HG03175 (cell line): ENCODE measurements at regions not wholly inside any gene's neighbourhood (a gene's known extent, or its start where the extent isn't known, plus 50 kb on each side); places are given as distances from the start of the nearest gene placed in this dataset.

Experiments
- ATAC-seq: cut with Tn5 transposase; IDR thresholded peaks from one replicate; pipeline ENCODE4 v1.9.1; 2021; ENCODE audit warnings: mild to moderate bottlenecking, moderate library complexity; ENCODE audit not compliant: unreplicated experiment

DNA sequence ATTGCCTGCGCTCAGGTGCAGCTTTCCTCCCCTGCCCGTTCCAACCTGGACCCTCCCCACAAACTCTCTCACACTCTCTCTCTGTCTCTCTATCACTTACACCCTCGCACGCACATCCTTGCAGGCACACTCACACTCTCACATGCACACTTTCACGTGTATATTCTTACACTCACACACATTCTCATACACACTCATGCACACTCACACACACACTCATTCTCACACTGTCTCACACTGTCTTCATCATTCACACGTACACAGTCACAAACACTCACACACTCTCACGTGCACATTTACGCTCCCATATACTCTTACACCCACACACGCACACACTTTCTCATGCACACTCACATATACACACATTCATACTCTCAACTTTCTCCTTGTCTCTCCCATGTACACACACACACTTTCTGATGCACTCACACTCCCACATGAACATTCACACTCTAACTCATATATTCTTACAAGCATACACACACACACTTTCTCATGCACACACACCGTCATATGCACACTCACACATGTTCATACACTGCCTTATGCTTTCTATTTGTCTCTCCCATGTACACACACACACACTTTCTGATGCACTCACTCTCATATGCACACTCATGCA is 229.3 kb downstream of the SNX18 start:
- no peak for ATAC-seq

DNA sequence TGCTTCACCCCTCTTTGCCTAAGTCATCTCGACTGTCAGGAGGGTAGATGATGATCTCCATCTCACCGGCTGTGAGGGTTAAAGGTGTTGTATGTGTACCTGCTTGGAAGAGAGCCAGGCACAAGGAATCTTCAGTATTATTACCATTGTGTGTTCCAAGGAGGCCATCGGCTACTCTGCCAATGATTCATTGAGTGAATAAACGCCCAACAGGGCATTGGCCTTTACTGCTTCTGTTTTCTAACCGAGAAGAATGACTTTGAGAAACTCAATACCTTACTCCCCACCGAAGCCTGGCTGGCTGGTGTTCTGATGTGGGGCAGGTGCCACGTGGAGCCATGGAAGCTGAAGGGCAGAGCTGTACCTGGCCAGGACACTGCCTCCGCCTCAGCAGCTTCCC is 228.8 kb downstream of the SNX18 start:
- ATAC-seq = no peak

DNA sequence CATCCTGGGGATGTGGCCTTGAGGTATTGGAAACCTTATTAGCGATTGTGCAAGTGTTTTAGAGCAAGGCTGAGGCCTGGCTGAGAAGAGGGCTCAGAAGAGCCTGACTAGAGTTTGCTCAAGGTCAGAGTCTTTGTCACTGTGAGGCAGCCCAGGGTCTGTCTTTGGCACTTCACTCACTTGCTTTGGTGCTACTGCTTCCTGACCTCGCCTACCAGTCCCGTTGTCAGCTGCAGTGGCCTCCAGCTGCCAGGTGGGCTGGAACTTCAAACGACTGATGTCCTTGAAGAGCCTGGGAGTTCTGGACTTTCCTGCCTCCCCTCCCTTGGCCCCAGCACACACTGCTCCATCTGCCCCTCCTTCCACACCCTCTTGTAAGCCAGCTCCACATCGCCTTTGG is 228.0 kb downstream of the SNX18 start:
- ATAC-seq = no peak

DNA sequence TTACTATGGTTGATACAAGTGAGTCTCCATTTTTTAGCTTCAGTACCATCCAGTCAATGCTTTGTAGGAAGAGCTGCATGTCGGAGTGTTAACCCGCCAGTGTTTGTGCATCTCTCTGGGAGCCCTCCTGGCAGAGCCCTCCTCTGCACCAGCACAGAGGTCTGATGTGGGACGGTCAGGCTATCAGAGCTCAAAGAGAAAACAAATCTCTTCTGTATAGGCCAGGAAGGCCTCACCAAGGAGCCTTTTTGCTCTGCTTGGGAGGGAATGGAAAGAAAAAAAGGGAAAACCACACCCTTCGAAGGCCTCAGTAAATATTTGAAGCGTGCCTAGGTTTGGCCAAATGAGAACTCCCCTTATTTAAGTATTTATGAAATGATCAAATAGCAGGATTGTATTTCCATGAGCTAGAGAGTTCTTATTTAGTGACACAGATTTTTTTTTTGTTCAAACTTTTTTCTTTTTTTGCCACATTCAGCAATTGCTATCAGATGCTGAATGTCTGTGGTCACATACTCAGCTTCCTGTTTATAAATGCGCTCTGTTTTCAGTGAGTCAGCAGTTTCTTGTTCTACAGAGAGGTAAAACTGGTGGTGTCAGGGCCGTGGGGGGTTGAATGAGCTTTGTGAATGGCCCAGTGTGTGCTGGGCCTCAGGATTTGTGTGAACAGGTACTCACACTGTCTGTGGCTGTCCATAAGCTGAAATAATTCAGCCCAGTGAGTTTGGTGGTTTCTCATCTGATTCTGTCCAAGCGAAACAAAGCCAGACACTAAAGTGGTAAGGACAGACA is 226.6 kb downstream of the SNX18 start:
- ATAC-seq = peak; percentile 65

DNA sequence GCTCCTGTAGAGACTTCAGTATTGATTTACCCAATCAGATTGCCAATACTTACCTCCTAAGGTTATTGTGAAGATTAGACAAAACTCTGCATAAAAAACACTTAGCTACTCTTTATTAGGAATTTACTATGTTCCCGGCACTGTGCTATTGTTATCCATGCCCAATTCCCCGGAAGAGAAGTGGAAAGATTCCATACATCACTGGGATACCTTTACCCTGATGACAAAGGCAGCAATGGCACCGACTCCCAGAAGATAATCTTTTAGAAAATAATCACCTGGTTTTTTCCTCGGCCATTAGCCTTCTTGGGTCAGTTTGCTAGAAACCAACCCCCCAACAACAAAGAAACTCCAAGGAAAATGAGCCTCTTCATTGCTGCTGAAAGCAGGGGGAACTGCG is 226.0 kb downstream of the SNX18 start:
- no peak for ATAC-seq

DNA sequence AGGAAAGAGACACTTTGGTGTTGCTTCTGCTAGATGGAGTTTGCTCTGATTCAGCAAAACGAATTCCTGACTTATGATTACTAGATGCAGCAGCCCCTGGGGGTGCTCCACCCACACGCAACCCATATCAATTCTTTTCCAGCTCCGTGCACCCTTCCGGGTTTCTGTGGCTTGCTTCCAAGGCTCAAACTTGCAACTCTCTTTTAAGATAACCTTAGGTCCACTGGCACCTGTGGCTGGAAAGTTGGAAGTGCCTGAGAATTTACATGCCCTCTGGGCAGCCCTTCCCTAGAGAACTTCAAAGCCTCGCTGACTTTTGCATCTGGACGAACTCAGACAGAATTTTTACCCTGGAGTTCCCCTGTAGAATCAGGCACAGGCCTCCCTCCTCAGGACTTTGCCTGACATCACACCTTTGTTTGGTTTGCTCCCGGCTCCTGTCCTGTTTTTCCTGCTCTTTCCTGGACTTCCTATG is 224.9 kb downstream of the SNX18 start:
- ATAC-seq = no peak

DNA sequence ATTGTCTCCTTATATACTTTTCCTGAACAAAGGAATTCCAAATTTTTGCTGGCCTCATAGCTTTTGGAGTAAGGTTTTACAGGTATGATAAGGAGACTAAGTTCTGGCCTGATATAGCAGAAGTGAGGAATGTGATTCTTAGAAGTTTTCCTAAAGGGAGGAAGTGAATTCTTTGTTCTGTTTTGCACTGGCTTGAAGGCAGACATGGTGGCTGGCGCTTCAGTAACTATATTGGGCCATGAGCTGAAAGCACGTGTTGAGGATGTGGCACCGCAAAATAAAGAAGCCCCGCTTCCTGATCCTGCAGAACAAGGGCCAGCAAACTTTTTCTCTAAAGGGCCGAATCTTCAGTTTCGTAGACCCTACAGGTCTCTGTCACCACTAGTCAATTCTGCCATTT is 224.2 kb downstream of the SNX18 start:
- no peak for ATAC-seq

DNA sequence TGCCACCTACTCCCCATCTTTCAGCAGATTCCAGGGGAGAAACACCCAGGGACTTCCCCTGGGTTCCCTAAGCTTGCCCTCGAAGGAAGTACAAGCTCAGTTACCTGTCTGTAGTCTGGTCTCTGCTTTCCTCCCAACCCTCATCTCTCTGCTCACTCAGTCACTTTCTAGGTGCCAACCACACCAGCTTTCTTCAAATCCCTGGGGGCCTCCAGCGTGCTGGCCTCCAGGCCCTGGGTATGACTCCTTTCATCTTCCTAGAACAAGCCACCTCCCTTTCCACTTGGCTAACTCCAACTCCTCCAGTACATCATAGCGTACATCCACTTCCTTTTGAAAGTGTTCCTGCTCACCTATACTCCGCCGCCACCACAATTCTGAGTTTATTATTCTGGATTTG is 222.6 kb downstream of the SNX18 start:
- ATAC-seq = no peak

DNA sequence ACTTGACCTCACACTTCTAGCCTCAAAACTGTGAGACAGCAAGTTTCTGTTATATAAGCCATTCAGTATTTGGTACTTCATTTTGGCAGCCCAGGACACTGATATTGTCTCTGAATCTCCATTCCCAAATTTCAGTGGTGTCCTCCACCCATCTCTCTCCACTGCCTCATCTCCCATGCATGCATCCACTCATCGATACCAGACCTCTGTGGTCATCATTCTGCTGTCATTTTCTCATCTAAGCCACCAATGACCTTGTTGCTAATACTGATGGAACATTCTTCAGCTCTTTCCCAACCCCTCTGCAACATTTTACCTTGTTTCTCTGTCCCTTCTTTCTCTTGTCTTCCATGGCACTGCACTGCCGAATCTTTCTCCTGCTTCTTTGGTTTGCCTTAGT is 221.8 kb downstream of the SNX18 start:
- no peak for ATAC-seq

DNA sequence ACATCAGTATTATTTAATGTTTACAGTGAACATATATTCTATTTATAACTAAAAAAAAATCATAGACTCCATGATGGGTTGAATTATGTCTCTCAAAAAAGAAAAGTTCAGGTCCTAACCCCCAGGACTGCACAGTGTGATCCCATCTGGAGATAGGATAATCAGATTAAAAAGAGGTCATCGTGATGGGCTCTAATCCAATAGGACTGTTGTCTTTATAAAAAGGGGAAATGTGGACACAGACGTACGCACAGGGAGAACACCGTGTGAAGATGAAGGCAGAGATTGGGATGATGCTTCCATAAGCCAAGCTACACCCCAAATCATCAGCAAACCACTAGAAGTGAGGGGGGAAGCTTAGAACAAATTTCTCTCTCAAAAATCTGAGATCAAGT is 221.4 kb downstream of the SNX18 start:
- no peak for ATAC-seq

DNA sequence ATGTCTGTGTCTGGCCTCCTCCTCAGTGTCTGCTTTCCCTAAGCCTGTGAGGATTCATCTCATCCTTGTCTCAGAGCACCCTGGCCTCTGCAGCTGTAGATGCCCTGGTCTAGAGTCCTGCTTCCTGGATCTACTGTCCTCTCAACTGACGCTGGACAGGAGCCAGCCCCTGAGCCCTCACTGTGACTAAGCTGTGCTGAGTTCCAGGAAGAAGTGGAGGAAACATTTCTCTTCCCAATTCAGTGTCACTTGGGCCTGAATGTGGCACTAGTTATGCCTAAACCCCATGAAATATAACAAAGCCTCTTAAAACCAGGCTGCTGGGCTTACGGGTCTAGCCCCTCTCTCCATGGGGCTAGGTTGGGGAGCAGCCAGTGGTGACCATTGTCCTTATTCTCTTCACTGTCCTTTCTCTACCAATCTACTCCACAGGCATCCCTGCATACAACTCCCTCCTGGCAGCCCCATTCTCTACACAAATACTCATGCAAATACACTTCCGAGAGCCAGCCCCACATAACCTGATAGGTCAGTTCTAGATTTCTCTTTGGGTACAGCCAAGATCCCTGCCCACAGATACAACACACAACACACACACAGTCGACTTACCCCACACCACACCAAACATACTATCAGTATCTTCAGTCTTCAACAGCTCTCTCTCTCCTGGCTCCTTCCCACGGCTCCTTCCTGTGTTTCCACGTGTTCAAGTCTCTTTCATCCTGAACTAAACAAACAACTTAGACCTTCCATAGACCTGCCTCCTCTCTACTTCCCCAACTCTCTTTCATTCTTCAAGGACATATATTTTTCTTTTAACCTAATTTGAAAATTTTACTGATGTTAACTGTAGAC is 220.8 kb downstream of the SNX18 start:
- ATAC-seq = no peak

DNA sequence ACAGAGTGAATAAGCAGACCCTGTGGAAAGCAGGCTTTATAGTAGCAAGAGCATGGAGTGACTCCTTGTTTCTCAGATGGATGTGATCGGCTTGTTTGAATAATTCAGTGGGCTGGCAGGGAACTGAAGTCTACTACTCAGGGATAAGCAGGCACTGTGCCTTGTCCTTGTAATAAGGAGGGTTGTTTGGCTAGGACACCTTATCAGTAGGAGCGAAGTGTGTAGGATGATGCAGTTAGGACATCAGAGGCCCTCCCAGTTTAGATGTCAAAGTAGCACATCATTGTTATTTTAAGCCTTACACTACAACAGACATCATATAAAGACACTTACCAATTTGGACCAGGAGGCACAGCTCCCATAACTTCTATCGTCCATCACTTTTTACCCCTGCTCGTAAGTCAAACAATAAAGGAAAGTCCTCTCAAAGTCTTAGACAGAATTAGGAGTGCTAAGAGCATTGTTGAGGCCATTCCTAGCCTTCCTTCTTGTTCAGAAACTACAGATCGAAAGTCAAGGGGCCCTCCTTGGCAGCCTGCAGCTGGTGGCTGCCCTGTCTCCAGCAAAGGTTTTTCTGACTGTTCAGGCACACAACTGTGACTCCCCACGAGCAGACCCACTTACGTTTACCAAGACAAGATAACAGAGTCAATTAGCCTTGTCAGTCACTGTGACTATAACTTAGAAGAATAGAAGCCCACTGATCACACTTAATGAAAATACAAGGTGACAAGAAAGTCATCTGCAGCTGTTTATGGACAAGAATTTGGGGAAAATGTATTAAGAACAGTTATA is 218.6 kb downstream of the SNX18 start:
- ATAC-seq = no peak

DNA sequence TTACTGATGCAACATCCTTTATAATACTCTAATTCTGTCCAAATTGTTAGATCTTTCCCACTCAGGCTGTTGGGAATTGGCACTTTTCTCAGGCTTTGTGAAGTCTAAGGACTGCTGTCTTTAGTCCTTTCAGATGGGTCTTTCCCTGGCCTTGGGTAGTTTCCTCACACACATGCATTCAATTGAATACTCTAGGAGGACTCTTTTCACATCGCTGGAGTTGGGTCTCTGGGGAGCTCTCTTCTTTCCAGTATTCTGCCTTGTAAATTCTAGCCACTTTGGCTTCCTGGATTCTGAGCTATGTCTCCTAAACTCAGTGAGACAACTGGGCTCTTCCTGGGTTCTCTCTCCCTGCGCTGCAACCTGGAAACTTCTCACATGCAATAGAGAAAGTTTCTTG is 215.5 kb downstream of the SNX18 start:
- no peak for ATAC-seq

DNA sequence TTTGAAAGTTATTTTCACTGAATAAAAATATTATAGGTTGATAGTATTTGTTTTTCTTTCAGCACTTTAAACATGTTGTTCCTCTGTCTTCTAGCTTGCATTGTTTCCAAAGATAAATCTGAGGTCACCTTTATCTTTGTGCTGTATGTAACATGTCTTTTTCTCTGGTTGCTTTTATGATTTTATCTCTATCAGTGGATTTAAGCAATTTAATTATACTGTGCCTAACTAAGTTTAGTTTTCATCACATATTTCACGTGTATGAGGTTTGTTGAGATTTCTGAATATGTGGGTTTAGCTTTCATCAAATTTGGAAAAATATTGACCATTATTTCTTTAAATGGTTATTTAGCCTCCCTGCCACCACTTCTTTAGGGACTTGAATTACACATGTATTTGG is 214.5 kb downstream of the SNX18 start:
- ATAC-seq = no peak

DNA sequence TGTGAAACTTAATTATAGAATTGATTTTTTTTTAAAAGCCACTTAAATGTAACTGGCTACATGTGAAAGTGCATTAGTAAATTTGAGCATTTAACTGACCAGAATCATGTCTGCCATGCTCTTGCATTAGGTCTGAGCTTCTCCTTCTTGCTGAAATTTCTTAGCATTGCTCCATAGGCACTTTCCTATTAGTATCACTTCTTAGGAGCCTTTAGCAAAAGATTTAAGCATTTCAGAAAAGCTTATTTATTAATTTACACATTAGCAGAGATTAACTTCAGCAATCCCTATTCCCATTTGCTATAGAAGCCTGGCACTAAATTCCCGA is 211.0 kb downstream of the SNX18 start:
- no peak for ATAC-seq

DNA sequence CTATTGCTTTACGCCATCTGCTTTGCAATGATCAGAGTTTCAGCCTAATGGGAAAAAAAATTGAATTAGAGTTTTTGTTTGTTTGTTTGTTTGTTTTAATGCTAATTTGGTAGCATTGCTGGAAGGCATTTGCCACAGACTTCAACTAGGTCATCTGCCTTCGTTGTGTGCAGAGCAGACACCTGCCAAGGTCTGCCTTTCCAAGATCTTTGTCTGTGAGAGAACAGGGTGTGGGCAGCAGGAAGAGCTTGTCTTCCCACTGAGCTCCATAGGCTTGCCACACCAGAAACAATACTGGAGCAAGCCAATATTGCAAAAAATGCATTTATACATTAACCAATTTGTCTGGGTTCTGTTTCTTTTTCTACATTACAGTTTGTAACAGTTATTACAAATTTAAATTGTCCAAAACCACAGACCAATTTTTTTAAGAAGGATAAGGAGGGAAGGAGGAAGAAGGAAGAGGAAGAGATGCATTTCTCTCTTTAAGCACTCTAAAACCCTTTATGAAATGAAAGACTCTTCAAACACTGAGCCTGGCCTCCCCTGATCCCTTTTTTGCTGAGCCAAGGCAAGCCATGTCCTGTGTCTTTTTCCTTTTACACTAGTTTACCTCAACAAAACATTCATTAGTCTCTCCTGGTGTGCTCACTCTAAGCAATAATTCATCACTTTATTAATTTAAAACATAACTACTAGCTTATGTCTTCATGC is 210.5 kb downstream of the SNX18 start:
- ATAC-seq = no peak

DNA sequence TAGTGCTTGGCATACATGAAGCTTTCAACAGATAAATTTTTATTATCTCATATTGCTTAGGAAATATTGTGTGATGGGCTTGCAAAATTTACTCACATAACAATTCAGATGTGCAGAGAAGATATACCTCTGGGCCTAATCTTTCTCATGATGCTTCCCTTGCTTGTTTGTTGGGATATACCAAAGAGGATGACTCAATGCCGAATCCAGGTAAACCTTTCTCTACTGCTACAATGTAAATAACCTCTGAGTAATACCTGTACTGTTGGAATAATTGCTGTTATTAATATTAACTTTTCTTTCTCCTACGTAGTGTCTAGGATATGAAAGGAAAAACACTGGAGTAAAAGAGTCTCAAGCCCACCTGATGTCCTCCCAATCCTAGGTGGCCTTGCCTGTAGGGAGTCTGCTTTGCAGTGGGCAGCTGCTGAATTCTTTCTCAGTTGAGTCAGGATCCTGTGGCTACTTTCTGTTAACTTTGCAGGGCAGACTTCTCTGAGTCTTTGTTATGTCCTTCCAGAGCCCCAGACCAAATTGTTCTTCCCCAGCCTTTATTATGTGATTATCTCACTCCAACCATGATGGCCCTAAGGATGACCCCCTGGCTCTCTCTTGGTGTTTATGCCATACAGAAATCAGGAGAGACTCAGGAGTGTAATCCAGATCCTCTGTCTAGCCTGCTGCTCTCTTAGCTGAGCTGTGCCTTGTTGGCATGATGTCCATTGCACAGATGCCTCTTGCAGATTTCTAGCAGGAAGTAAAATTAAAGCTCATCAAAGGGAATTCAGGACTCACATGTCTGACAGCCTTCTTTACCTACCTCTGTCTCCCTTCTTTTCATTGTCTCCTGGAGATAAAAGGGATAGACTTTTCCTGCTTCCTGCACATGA is 208.1 kb downstream of the SNX18 start:
- no peak for ATAC-seq

DNA sequence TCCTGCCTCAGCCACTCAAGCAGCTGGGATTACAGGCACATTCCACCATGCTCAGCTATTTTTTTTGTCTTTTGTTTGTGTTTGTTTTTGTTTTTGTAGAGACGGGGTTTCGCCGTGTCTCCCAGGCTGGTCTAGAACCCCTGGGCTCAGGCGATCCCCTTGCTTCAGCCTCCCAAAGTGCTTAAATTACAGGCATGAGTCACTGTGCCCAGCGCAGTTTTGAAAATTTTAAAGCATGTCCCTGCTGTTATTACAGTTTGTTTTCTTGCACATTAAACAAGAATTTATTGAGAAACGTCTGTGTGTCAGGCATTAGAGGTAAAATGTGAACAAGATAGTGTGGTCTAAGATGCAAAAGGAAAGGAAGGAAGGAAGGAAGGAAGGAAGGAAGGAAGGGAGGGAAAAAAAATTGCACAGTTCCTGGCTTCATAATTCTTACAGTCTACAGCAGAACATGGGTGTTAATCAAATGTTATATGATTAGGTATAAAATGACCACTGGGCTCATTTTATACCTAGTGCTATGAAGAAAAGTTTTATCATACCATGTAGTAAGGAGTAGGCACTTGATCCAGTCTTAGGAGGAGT is 205.4 kb downstream of the SNX18 start:
- no peak for ATAC-seq
